ENCODE measurements at regions not wholly inside any gene's neighbourhood (a gene's known extent, or its start where the extent isn't known, plus 50 kb on each side); places are given as distances from the start of the nearest gene placed in this dataset.

DNA sequence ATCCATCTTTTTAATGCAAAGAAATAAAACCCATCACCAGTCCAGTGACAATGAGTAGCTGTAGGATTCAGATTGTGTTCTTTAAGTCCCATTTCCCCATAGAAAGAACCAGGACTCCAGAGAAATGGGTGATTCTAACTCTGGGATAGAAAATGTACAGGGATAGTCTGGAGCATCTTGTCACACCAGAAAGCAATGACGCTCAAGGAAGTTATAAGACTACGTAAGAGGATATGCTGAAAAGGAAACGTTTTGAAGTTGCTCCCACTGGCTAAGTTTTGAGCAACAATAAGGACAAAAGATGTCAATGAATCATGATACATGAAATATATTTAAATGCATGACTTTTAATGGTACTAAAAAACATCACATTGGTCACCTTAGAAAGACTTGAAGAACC lies 360.1 kb downstream of the DLEU7 start:
- H3K9me2 ChIP-seq (ENCODE audit: insufficient read depth), result peaks cover 9% of the 10 kb centered on the region
- H3K9me3 ChIP-seq (ENCODE audit: insufficient read depth, low read depth), result no peaks in the 10 kb centered on the region; the same call in 1 of the 2 replicates
- H2AFZ ChIP-seq, result no peak overlapping the region
- ChIA-PET POLR2A (ENCODE audit: unreplicated experiment) (no interaction called here), CTCF (no interaction called here)
- TF ChIP-seq, protein P1, sequence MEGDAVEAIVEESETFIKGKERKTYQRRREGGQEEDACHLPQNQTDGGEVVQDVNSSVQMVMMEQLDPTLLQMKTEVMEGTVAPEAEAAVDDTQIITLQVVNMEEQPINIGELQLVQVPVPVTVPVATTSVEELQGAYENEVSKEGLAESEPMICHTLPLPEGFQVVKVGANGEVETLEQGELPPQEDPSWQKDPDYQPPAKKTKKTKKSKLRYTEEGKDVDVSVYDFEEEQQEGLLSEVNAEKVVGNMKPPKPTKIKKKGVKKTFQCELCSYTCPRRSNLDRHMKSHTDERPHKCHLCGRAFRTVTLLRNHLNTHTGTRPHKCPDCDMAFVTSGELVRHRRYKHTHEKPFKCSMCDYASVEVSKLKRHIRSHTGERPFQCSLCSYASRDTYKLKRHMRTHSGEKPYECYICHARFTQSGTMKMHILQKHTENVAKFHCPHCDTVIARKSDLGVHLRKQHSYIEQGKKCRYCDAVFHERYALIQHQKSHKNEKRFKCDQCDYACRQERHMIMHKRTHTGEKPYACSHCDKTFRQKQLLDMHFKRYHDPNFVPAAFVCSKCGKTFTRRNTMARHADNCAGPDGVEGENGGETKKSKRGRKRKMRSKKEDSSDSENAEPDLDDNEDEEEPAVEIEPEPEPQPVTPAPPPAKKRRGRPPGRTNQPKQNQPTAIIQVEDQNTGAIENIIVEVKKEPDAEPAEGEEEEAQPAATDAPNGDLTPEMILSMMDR (conservative IDR thresholded peaks at IDR 0.05), result no peak
- no peak for TF ChIP-seq EZH2 (IDR thresholded peaks at IDR 0.05; ENCODE audit: low read depth)
- BruUV-seq (replicated peaks), result no TSS peak
- no peaks in the 10 kb centered on the region for H3F3A ChIP-seq (ENCODE audit: insufficient read depth, low read depth)
- H4K20me1 ChIP-seq (ENCODE audit: insufficient read depth), result no peaks in the 10 kb centered on the region
- no peaks in the 10 kb centered on the region for H3K79me2 ChIP-seq (ENCODE audit: low read depth)
- no peak overlapping the region for H3K4me3 ChIP-seq
- no peaks in the 10 kb centered on the region for H3K4me1 ChIP-seq (replicated peaks; ENCODE audit: insufficient read depth)
- no peaks in the 10 kb centered on the region for H3K36me3 ChIP-seq (ENCODE audit: low read depth)
- H3K27me3 ChIP-seq (ENCODE audit: insufficient read depth, low read depth), result no peaks in the 10 kb centered on the region
- no peak for DNase-seq
- intact Hi-C loops (cut with micrococcal nuclease; ENCODE audit: unreplicated experiment), result no loop called here
- H3K4me2 ChIP-seq, result no peak overlapping the region
- no peak overlapping the region for H3K27ac ChIP-seq

DNA sequence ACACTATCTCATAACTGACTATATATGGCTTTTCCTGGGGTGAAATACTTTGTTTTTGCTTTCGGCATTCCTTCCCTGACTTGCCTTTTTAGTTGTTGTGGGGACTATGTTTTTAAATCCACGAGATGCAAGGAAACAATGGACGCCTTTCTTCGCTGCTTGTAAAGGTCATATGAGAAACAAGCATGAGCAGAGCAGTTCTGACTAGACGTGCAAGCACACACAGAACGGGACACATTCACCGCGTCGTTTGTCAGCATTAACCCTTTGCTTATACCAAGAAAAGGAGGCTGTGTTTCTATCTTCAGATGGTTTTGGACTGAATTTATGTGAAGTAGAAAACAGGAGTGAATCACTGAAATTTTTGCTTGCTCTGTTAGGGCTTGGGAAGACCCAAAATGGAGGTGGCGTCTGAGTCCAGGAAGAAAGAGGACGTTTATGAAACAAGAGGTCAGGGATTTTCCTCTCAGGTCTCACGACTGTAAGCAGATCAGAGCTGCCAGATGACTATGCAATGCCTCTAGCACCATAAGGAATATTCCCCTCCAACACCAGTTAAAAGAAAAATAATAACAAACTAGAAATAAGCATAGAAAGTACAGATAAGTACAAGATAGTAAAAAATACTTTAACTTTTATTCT lies 358.9 kb downstream of the DLEU7 start:
- Histone ChIP-seq H3K79me2 (ENCODE audit: low read depth) (no peaks in the 10 kb centered on the region), H3K27me3 (ENCODE audit: insufficient read depth, low read depth) (no peaks in the 10 kb centered on the region), H3K9me3 (ENCODE audit: insufficient read depth, low read depth) (no peaks in the 10 kb centered on the region), H3K4me1 (replicated peaks; ENCODE audit: insufficient read depth) (no peaks in the 10 kb centered on the region), H4K20me1 (ENCODE audit: insufficient read depth) (no peaks in the 10 kb centered on the region), H3K9me2 (ENCODE audit: insufficient read depth) (peaks cover 9% of the 10 kb centered on the region), H3K4me2 (no peak overlapping the region), H3F3A (ENCODE audit: insufficient read depth, low read depth) (no peaks in the 10 kb centered on the region), H2AFZ (no peak overlapping the region), H3K27ac (no peak overlapping the region), H3K4me3 (no peak overlapping the region), H3K36me3 (ENCODE audit: low read depth) (no peaks in the 10 kb centered on the region)
- intact Hi-C loops (cut with micrococcal nuclease; ENCODE audit: unreplicated experiment), result no loop called here
- POLR2A ChIA-PET (ENCODE audit: unreplicated experiment), result no interaction called here
- no TSS peak for BruUV-seq (replicated peaks)
- CTCF ChIA-PET, result no interaction called here
- TF ChIP-seq EZH2 (IDR thresholded peaks at IDR 0.05; ENCODE audit: low read depth), result no peak
- TF ChIP-seq, protein P1 (conservative IDR thresholded peaks at IDR 0.05), result no peak
- DNase-seq, result no peak

DNA sequence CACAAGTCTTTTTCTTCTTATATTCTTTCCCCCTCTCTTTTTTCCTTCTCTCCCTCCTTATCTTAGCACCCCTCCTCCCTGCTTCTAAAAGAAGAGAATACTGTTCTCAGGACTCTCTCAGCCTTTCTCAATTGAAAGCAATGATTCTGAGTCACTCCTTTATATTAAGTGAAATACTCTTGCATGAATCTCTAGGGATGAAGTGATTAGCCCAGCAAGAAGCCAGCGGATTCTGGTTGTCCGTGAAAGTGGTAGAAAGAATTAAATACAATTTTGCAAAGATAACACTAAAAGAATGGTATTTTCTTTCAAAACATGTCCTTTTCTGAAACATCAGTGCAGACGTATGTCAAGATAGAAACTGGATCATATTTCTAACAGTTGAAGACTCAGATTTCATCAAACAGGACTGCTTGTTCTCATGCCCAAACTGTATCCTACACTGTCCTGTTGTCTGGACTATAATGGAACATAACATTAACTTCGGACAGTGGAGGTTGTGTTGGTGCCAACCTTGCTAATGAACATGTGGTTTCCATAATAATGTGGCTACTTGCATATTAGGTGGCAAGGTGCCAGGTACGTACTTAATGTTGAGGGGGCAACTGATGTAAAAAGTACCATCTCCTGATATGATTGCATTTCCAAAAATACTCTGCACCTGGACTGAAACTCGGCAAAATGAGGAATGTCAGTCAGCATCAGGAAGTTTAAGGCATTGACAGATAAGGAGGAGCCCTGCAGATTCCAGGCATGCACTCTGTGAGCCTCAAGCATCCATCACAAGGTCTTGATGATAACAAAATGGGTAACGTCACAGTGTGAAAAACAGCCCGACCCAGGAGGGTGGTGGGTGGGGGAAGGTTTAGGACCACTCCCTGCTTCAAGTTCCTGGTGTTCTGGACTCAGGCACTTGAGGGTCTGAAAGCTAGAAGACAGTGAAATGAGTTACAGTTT lies 357.2 kb downstream of the DLEU7 start:
- Histone ChIP-seq H3K9me3 (ENCODE audit: insufficient read depth, low read depth) (no peaks in the 10 kb centered on the region), H3K9me2 (ENCODE audit: insufficient read depth) (peaks cover 9% of the 10 kb centered on the region), H3K4me1 (replicated peaks; ENCODE audit: insufficient read depth) (no peaks in the 10 kb centered on the region), H4K20me1 (ENCODE audit: insufficient read depth) (no peaks in the 10 kb centered on the region), H3K4me3 (no peak overlapping the region), H3K27me3 (ENCODE audit: insufficient read depth, low read depth) (no peaks in the 10 kb centered on the region), H3K4me2 (no peak overlapping the region), H2AFZ (no peak overlapping the region), H3K27ac (no peak overlapping the region), H3K36me3 (ENCODE audit: low read depth) (no peaks in the 10 kb centered on the region), H3K79me2 (ENCODE audit: low read depth) (no peaks in the 10 kb centered on the region), H3F3A (ENCODE audit: insufficient read depth, low read depth) (no peaks in the 10 kb centered on the region)
- BruUV-seq (replicated peaks), result no TSS peak
- POLR2A ChIA-PET (ENCODE audit: unreplicated experiment), result interaction anchor here (0.7 kb wide), 1 partner anchor 254 kb away, joined by 7 read pairs; no protein-coding TSS in a partner anchor
- CTCF ChIA-PET, result no interaction called here
- DNase-seq, result no peak
- intact Hi-C loops (cut with micrococcal nuclease; ENCODE audit: unreplicated experiment), result no loop called here
- TF ChIP-seq, protein P1 (conservative IDR thresholded peaks at IDR 0.05), result no peak
- TF ChIP-seq EZH2 (IDR thresholded peaks at IDR 0.05; ENCODE audit: low read depth), result no peak

Measured in PC-9 (cell line).